A549 (cell line): ENCODE measurements at regions not wholly inside any gene's neighbourhood (a gene's known extent, or its start where the extent isn't known, plus 50 kb on each side); places are given as distances from the start of the nearest gene placed in this dataset.

ENCODE experiments used
- ATAC-seq, 2 experiments: fragments of 200-7000 bp in 1 of 2; fragments of >200 bp in 1 of 2; cut with Nextera tagmentation in 1 of 2; cut with Tn5 transposase in 1 of 2; 3 replicates each; pipeline versions ENCODE4 v1.8.0 to v1.9.1; 2018 to 2020; ENCODE audit warnings: mild to moderate bottlenecking in 1 of 2, moderate library complexity in 1 of 2
- CTCF ChIA-PET: fragments of 300-600 bp; sonication (Branson Sonifier 250); formaldehyde crosslinking; extraction: SDS; loops from one replicate; lab custom pipeline; 2021; ENCODE audit warnings: antibody characterized with exemption, inconsistent platforms; lab: Yijun Ruan, JAX
- POLR2A ChIA-PET: fragments of 350-600 bp; formaldehyde crosslinking; extraction: SDS; loops from one replicate; lab custom pipeline; 2021; ENCODE audit warnings: antibody characterized with exemption, inconsistent platforms; lab: Yijun Ruan, JAX
- DNase-seq, 2 experiments: peaks; one replicate each; pipeline versions ENCODE4 v3.0.0 to v3.0.0-alpha.2; 2011 to 2016; ENCODE audit warnings: low read depth in 1 of 2, low spot score in 1 of 2
- FAIRE-seq: peaks from 2 replicates; lab custom pipeline; 2011; peaks lifted over from hg19 to GRCh38; lab: Jason Lieb, UNC
- H3K27ac ChIP-seq, 2 experiments: fragments of >200 bp; sonication (Bioruptor Twin); formaldehyde crosslinking; 3 replicates each; pipeline ENCODE4 v1.5.1; 2016 to 2017
- H3K4me1 ChIP-seq: fragments of >200 bp; sonication (Bioruptor Twin); formaldehyde crosslinking; 3 replicates; pipeline ENCODE4 v1.6.1; 2016
- H3K4me2 ChIP-seq: fragments of >200 bp; sonication (Bioruptor Twin); formaldehyde crosslinking; 3 replicates; pipeline ENCODE4 v1.6.1; 2016
- H3K4me3 ChIP-seq: fragments of >200 bp; sonication (Bioruptor Twin); formaldehyde crosslinking; 3 replicates; pipeline ENCODE4 v1.5.1; 2016
- H3K9me3 ChIP-seq: fragments of >200 bp; sonication (Bioruptor Twin); formaldehyde crosslinking; 3 replicates; pipeline ENCODE4 v1.6.1; 2016
- ESRRA ChIP-seq: fragments of 150-350 bp; IDR thresholded peaks from 2 replicates; pipeline ENCODE4 v1.6.1; 2014; ENCODE audit warnings: mild to moderate bottlenecking, low read length, borderline replicate concordance
- FOSL2 ChIP-seq, 2 experiments: fragments of 450-650 bp in 1 of 2; fragments of >200 bp in 1 of 2; sonication (Bioruptor Twin) in 1 of 2; formaldehyde crosslinking; IDR thresholded peaks; 2 replicates each; pipeline versions ENCODE4 v1.5.0 to v1.6.1; 2016 to 2020; ENCODE audit warnings: mild to moderate bottlenecking in 1 of 2, moderate library complexity in 1 of 2
- HDAC2 ChIP-seq: fragments of 200-600 bp; sonication (generic); IDR thresholded peaks from 2 replicates; pipeline ENCODE4 v1.6.1; 2016
- HOXA7 ChIP-seq: fragments of 250-450 bp; sonication (Bioruptor Pico); IDR thresholded peaks from 2 replicates; pipeline ENCODE4 v1.5.0; 2020; ENCODE audit warnings: mild to moderate bottlenecking, moderate library complexity
- JUN ChIP-seq, 2 experiments: fragments of >200 bp; sonication (Bioruptor Twin); formaldehyde crosslinking; IDR thresholded peaks; 2 replicates in 1 of 2; 3 replicates in 1 of 2; pipeline ENCODE4 v1.6.1; 2016 to 2017
- MAFK ChIP-seq: fragments of 450-650 bp; IDR thresholded peaks from 2 replicates; pipeline ENCODE4 v1.6.1; 2014; ENCODE audit not compliant: partially characterized antibody
- MAX ChIP-seq: IDR thresholded peaks from 2 replicates; pipeline ENCODE4 v1.6.1; 2012
- NPAS2 ChIP-seq: fragments of 250-450 bp; sonication (Bioruptor Pico); IDR thresholded peaks from 2 replicates; pipeline ENCODE4 v1.8.0; 2022; ENCODE audit warnings: mild to moderate bottlenecking, moderate library complexity, borderline replicate concordance
- NR3C1 ChIP-seq: fragments of >200 bp; sonication (Bioruptor Twin); formaldehyde crosslinking; IDR thresholded peaks from 3 replicates; pipeline ENCODE4 v1.6.1; 2017
- PBX3 ChIP-seq: IDR thresholded peaks from 2 replicates; pipeline ENCODE4 v1.6.1; 2012
- PHF8 ChIP-seq: fragments of 200-600 bp; sonication (generic); IDR thresholded peaks from 2 replicates; pipeline ENCODE4 v1.6.1; 2016; ENCODE audit warnings: low read depth, mild to moderate bottlenecking, antibody characterized with exemption, moderate library complexity, borderline replicate concordance
- POLR2A ChIP-seq: IDR thresholded peaks from 2 replicates; pipeline ENCODE4 v1.6.1; 2012; ENCODE audit warnings: mild to moderate bottlenecking, low read length
- RARB ChIP-seq: fragments of 250-450 bp; sonication (Bioruptor Pico); IDR thresholded peaks from 2 replicates; pipeline ENCODE4 v1.8.0; 2021; ENCODE audit warnings: mild to moderate bottlenecking, moderate library complexity
- REST ChIP-seq: fragments of 200-600 bp; sonication (generic); IDR thresholded peaks from 2 replicates; pipeline ENCODE4 v1.6.1; 2016; ENCODE audit warnings: antibody characterized with exemption, mild to moderate bottlenecking, moderate library complexity
- RFX5 ChIP-seq: fragments of 450-650 bp; IDR thresholded peaks from 2 replicates; pipeline ENCODE4 v1.7.1; 2014; ENCODE audit warnings: antibody characterized with exemption, mild to moderate bottlenecking, moderate library complexity
- SMC3 ChIP-seq: fragments of >200 bp; sonication (Bioruptor Twin); formaldehyde crosslinking; IDR thresholded peaks from 3 replicates; pipeline ENCODE4 v1.6.1; 2018; ENCODE audit warnings: inconsistent platforms
- TFCP2L1 ChIP-seq: fragments of 250-450 bp; sonication (Bioruptor Pico); IDR thresholded peaks from 2 replicates; pipeline ENCODE4 v1.5.0; 2021; ENCODE audit warnings: mild to moderate bottlenecking
- TP53 ChIP-seq: fragments of 250-450 bp; sonication (Bioruptor Pico); IDR thresholded peaks from 2 replicates; pipeline ENCODE4 v1.5.0; 2021; ENCODE audit warnings: mild to moderate bottlenecking, moderate library complexity
- USF2 ChIP-seq: fragments of 450-650 bp; IDR thresholded peaks from 2 replicates; pipeline ENCODE4 v1.6.1; 2014; ENCODE audit warnings: antibody characterized with exemption
- ZNF302 ChIP-seq: fragments of 250-450 bp; sonication (Bioruptor Pico); IDR thresholded peaks from 2 replicates; pipeline ENCODE4 v1.9.0; 2021; ENCODE audit warnings: inconsistent platforms, mild to moderate bottlenecking, moderate library complexity
- ZSCAN20 ChIP-seq: fragments of 250-450 bp; sonication (Bioruptor Pico); IDR thresholded peaks from 2 replicates; pipeline ENCODE4 v1.8.0; 2022; ENCODE audit warnings: mild to moderate bottlenecking, moderate library complexity
- WGBS: methylation state at CpG from one replicate; pipeline ENCODE4 v1.1.6; 2017; ENCODE audit errors: missing lambda C conversion rate; 5-methylcytosine and 5-hydroxymethylcytosine counted together

GRCh38 chr12:19848421-19848820 lies 409.1 kb downstream of the AEBP2 start (continued):
- TF ChIP-seq PBX3: no peak
- TF ChIP-seq ZNF302 (CRISPR knock-in tag): no peak
- no peak for TF ChIP-seq FOSL2 (IDR thresholded peaks at IDR 0.05)
- no peak for TF ChIP-seq FOSL2 (CRISPR knock-in tag; IDR thresholded peaks at IDR 0.05)

GRCh38 chr12:19849208-19849607 lies 409.9 kb downstream of the AEBP2 start:
- Histone ChIP-seq H3K4me3 (no peak overlapping the region), H3K27ac (no peak overlapping the region), H3K4me1 (peaks cover 12% of the 10 kb centered on the region), H3K4me2 (no peak overlapping the region), H3K9me3 (0 out of 3 replicates have a peak, but pooled peaks cover 3% of the 10 kb centered on the region)
- FAIRE-seq (no peak), ATAC-seq (no peak), DNase-seq (no peak)
- TF ChIP-seq ZSCAN20 (CRISPR knock-in tag) (no peak), NR3C1 (no peak), RFX5 (no peak), HOXA7 (CRISPR knock-in tag) (no peak), MAX (no peak), REST (no peak), POLR2A (no peak), SMC3 (no peak), MAFK (no peak)
- ChIA-PET CTCF (no interaction called here), POLR2A (no interaction called here)
- 41% methylated on average over 2 of the region's 2 CpGs for WGBS

- no peak for FAIRE-seq
- ATAC-seq: no peak
- Histone ChIP-seq H3K4me1 (peaks cover 12% of the 10 kb centered on the region), H3K9me3 (0 out of 3 replicates have a peak, but pooled peaks cover 3% of the 10 kb centered on the region), H3K4me2 (no peak overlapping the region), H3K4me3 (no peak overlapping the region), H3K27ac (no peak overlapping the region)
- CTCF ChIA-PET: no interaction called here
- POLR2A ChIA-PET: no interaction called here
- no peak for TF ChIP-seq PHF8
- TF ChIP-seq ESRRA: no peak
- TF ChIP-seq HDAC2: no peak
- TF ChIP-seq JUN (IDR thresholded peaks at IDR 0.05): no peak
- no peak for TF ChIP-seq RARB (CRISPR knock-in tag)
- no peak for TF ChIP-seq TP53 (CRISPR knock-in tag)
- no peak for TF ChIP-seq USF2
- TF ChIP-seq NR3C1: no peak
- no peak for TF ChIP-seq NPAS2 (CRISPR knock-in tag)
- TF ChIP-seq POLR2A: no peak
- TF ChIP-seq FOSL2 (IDR thresholded peaks at IDR 0.05): no peak
- TF ChIP-seq FOSL2 (CRISPR knock-in tag; IDR thresholded peaks at IDR 0.05): no peak
- TF ChIP-seq TFCP2L1 (CRISPR knock-in tag): no peak
- no peak for TF ChIP-seq HOXA7 (CRISPR knock-in tag)
- 77% methylated on average over 11 of the region's 11 CpGs for WGBS
- no peak for DNase-seq
Observed at GRCh38 chr12:19850346-19851065, 411.2 kb downstream of the AEBP2 start.
